CD14-positive monocyte (primary cell): ENCODE measurements at regions not wholly inside any gene's neighbourhood (a gene's known extent, or its start where the extent isn't known, plus 50 kb on each side); places are given as distances from the start of the nearest gene placed in this dataset.

Experiments
- DNase-seq, 3 donors: peaks; one replicate each; pipeline ENCODE4 v3.0.0-alpha.2; 2011 to 2022
- H2AFZ ChIP-seq: 2 replicates; pipeline ENCODE4 v1.6.0; 2012; ENCODE audit warnings: mild to moderate bottlenecking, low read depth, low read length, inconsistent platforms; ENCODE audit not compliant: insufficient read depth, poor library complexity, severe bottlenecking
- H3K27ac ChIP-seq, 2 donors: 1 replicate in 1 of 2; 2 replicates in 1 of 2; pipeline ENCODE4 v1.5.1; 2012 to 2013; ENCODE audit warnings: low read length in 2 of 2, control low read depth in 1 of 2, inconsistent platforms in 1 of 2, low read depth in 1 of 2, mild to moderate bottlenecking in 1 of 2
- H3K27me3 ChIP-seq, 2 donors: one replicate each; pipeline versions ENCODE4 v1.6.0 to v1.6.1; 2011 to 2013; ENCODE audit warnings: low read length in 2 of 2; ENCODE audit not compliant: control insufficient read depth in 2 of 2, insufficient read depth in 2 of 2
- H3K36me3 ChIP-seq, 2 donors: replicated peaks in 1 of 2; 1 replicate in 1 of 2; 2 replicates in 1 of 2; pipeline versions ENCODE4 v1.5.1 to v1.6.1; 2012 to 2013; ENCODE audit warnings: low read length in 2 of 2, control low read depth in 1 of 2, inconsistent platforms in 1 of 2, mild to moderate bottlenecking in 1 of 2; ENCODE audit not compliant: insufficient read depth in 2 of 2, control insufficient read depth in 1 of 2
- H3K4me1 ChIP-seq, 2 donors: 1 replicate in 1 of 2; 2 replicates in 1 of 2; pipeline versions ENCODE4 v1.5.1 to v1.6.1; 2012 to 2013; ENCODE audit warnings: low read length in 2 of 2, control low read depth in 1 of 2, inconsistent platforms in 1 of 2, mild to moderate bottlenecking in 1 of 2, moderate library complexity in 1 of 2; ENCODE audit not compliant: insufficient read depth in 2 of 2, control insufficient read depth in 1 of 2
- H3K4me2 ChIP-seq: replicated peaks from 2 replicates; pipeline ENCODE3; 2012; ENCODE audit warnings: low read length, moderate library complexity, mild to moderate bottlenecking; ENCODE audit not compliant: poor library complexity, severe bottlenecking; ENCODE audit errors: extremely low read depth
- H3K4me3 ChIP-seq, 3 experiments: fragments of 200-600 bp in 1 of 3; sonication (generic) in 1 of 3; replicated peaks in 1 of 3; 1 replicate in 2 of 3; 2 replicates in 1 of 3; pipeline ENCODE4 v1.5.1; 2011 to 2013; ENCODE audit warnings: low read length in 3 of 3, mild to moderate bottlenecking in 3 of 3, control low read depth in 2 of 3, low read depth in 2 of 3, inconsistent platforms in 1 of 3, moderate library complexity in 1 of 3
- H3K79me2 ChIP-seq: 2 replicates; pipeline ENCODE4 v1.6.0; 2012; ENCODE audit warnings: mild to moderate bottlenecking, control low read depth, inconsistent platforms, low read length, moderate library complexity; ENCODE audit not compliant: insufficient read depth
- H3K9ac ChIP-seq: 2 replicates; pipeline ENCODE4 v1.6.0; 2017; ENCODE audit warnings: low read length, mild to moderate bottlenecking; ENCODE audit not compliant: insufficient read depth, poor library complexity, severe bottlenecking
- H3K9me3 ChIP-seq, 2 donors: replicated peaks in 1 of 2; 1 replicate in 1 of 2; 2 replicates in 1 of 2; pipeline versions ENCODE4 v1.5.1 to v1.6.1; 2012 to 2013; ENCODE audit warnings: low read length in 2 of 2, control low read depth in 1 of 2; ENCODE audit not compliant: control insufficient read depth in 1 of 2, insufficient read depth in 1 of 2
- H4K20me1 ChIP-seq: 2 replicates; pipeline ENCODE4 v1.6.0; 2012; ENCODE audit warnings: mild to moderate bottlenecking, low read length, control low read depth, moderate library complexity; ENCODE audit not compliant: insufficient read depth
- H3K27ac Mint-ChIP-seq, 7 donors: one replicate each; pipeline ENCODE4 v1.8.0; 2020; ENCODE audit warnings: mild to moderate bottlenecking in 7 of 7, mixed read lengths in 7 of 7, moderate library complexity in 6 of 7, inconsistent platforms in 2 of 7
- H3K27me3 Mint-ChIP-seq, 3 donors: one replicate each; pipeline ENCODE4 v1.8.0; 2021 to 2022; ENCODE audit warnings: low read depth in 3 of 3, mild to moderate bottlenecking in 3 of 3, mixed read lengths in 3 of 3, moderate library complexity in 3 of 3, inconsistent platforms in 1 of 3
- H3K36me3 Mint-ChIP-seq, 2 donors: one replicate each; pipeline ENCODE4 v1.8.0; 2020; ENCODE audit warnings: mixed read lengths in 2 of 2, inconsistent platforms in 1 of 2, mild to moderate bottlenecking in 1 of 2
- H3K4me1 Mint-ChIP-seq: one replicate; pipeline ENCODE4 v1.8.0; 2020; ENCODE audit warnings: mild to moderate bottlenecking, mixed read lengths
- H3K4me3 Mint-ChIP-seq, 2 donors: one replicate each; pipeline ENCODE4 v1.8.0; 2020; ENCODE audit warnings: mild to moderate bottlenecking in 2 of 2, mixed read lengths in 2 of 2, moderate library complexity in 1 of 2
- H3K9me3 Mint-ChIP-seq, 7 donors: one replicate each; pipeline ENCODE4 v1.8.0; 2020 to 2022; ENCODE audit warnings: mixed read lengths in 7 of 7, mild to moderate bottlenecking in 6 of 7, moderate library complexity in 6 of 7, inconsistent platforms in 2 of 7
- WGBS: methylation state at CpG from one replicate; pipeline ENCODE4 v1.1.5; 2013; ENCODE audit warnings: missing lambda C conversion rate; ENCODE audit not compliant: insufficient coverage; 5-methylcytosine and 5-hydroxymethylcytosine counted together
- intact Hi-C, 2 donors: fragments of 100-400 bp; cut with micrococcal nuclease; formaldehyde crosslinking; loops; one replicate each; pipeline versions ENCODE4 v1.15.0 to v1.15.1; 2023
- TF ChIP-seq, protein P1 (sequence below): fragments of 200-600 bp; IDR thresholded peaks from one replicate; pipeline ENCODE4 v1.8.0; 2022; ENCODE audit warnings: antibody characterized with exemption, mild to moderate bottlenecking

DNA sequence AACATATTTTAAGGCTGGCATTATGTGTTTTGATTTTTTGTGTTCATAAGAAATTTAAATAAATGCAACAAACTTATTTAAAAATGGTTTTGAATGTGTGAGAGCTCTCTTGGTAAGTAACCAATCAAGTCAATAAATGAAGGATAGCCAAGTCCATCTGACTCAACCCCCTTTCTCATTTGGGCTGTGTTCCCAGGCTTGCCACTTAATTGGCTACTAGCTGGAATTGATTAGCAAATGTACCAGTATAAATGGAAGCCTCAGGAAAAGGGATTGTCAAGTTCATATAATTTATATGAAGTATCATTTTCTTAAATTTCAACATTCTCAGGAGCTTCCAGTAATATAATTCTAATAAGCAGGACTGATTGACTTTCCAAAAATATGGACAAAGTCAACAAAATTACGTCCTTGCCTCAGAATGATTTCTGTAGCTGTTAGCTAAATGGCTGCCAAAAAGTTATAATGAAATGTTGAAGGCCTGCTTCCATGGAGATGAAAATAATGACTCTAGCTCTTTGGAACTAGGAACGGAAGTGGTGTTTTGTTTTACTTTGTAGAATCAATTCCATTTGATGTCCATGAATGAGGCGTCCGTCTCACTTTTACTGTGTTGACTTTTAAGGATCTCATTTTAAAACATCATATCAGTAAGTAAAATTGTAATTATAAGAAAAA, 614.9 kb downstream of the CDH26 start:
- no peaks in the 10 kb centered on the region for H3K79me2 ChIP-seq
- no peaks in the 10 kb centered on the region for H3K9me3 ChIP-seq
- no peaks in the 10 kb centered on the region for H3K27me3 ChIP-seq
- no peak overlapping the region for H3K27ac Mint-ChIP-seq
- intact Hi-C loops = no loop called here
- peaks cover 0 to 2% (median 0%) of the 10 kb centered on the region in 3 donors for H3K27me3 Mint-ChIP-seq
- H3K4me1 Mint-ChIP-seq = no peaks in the 10 kb centered on the region
- no peaks in the 10 kb centered on the region for H3K4me1 ChIP-seq
- H3K27ac ChIP-seq = no peak overlapping the region
- no peak overlapping the region for H2AFZ ChIP-seq
- no peak overlapping the region for H3K4me2 ChIP-seq
- no peaks in the 10 kb centered on the region for H3K36me3 Mint-ChIP-seq
- H3K4me3 ChIP-seq = no peak overlapping the region
- WGBS = 100% methylated on average over 1 of the region's 4 CpGs
- DNase-seq = no peak
- no peak overlapping the region for H3K4me3 Mint-ChIP-seq
- no peaks in the 10 kb centered on the region for H4K20me1 ChIP-seq
- no peaks in the 10 kb centered on the region for H3K36me3 ChIP-seq
- no peak overlapping the region for H3K9ac ChIP-seq
- no peaks in the 10 kb centered on the region for H3K9me3 Mint-ChIP-seq
- TF ChIP-seq, protein P1, sequence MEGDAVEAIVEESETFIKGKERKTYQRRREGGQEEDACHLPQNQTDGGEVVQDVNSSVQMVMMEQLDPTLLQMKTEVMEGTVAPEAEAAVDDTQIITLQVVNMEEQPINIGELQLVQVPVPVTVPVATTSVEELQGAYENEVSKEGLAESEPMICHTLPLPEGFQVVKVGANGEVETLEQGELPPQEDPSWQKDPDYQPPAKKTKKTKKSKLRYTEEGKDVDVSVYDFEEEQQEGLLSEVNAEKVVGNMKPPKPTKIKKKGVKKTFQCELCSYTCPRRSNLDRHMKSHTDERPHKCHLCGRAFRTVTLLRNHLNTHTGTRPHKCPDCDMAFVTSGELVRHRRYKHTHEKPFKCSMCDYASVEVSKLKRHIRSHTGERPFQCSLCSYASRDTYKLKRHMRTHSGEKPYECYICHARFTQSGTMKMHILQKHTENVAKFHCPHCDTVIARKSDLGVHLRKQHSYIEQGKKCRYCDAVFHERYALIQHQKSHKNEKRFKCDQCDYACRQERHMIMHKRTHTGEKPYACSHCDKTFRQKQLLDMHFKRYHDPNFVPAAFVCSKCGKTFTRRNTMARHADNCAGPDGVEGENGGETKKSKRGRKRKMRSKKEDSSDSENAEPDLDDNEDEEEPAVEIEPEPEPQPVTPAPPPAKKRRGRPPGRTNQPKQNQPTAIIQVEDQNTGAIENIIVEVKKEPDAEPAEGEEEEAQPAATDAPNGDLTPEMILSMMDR = no peak

DNA sequence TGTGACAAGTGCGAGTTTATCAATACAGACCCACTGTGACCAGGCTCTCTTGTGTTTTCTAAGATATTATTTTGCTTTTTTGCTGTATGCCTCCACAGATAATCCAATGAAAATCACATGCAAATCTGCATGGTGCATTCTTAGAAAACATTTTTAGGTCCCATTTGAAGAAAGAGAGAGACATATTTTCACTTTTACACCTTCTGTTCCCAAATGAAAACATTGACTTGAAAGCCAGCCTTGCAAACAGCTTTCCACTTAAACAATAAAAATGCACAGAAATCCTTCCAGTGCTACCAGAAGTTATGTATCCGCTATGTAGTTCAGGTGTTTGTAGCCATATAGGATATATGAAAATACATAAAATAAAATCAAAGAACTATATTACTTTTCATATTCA, 618.0 kb downstream of the CDH26 start:
- Histone ChIP-seq H3K27me3 (no peaks in the 10 kb centered on the region), H3K27ac (no peak overlapping the region), H2AFZ (no peak overlapping the region), H3K79me2 (no peaks in the 10 kb centered on the region), H3K9me3 (no peaks in the 10 kb centered on the region), H3K4me3 (no peak overlapping the region), H3K4me1 (no peaks in the 10 kb centered on the region), H3K4me2 (no peak overlapping the region), H3K36me3 (no peaks in the 10 kb centered on the region), H3K9ac (no peak overlapping the region), H4K20me1 (no peaks in the 10 kb centered on the region)
- TF ChIP-seq, protein P1 = no peak
- H3K4me3 Mint-ChIP-seq = no peak overlapping the region
- H3K4me1 Mint-ChIP-seq = no peaks in the 10 kb centered on the region
- no CpG with 5 or more reads among the region's 2 CpGs for WGBS
- H3K36me3 Mint-ChIP-seq = no peaks in the 10 kb centered on the region
- H3K27me3 Mint-ChIP-seq = peaks cover 1 to 2% (median 2%) of the 10 kb centered on the region in 3 donors
- peaks cover 0 to 3% (median 0%) of the 10 kb centered on the region in 7 donors for H3K9me3 Mint-ChIP-seq
- intact Hi-C loops = no loop called here
- no peak overlapping the region for H3K27ac Mint-ChIP-seq
- DNase-seq = no peak
